Gastrocnemius medialis (tissue), 4 donors: ENCODE measurements at regions not wholly inside any gene's neighbourhood (a gene's known extent, or its start where the extent isn't known, plus 50 kb on each side); places are given as distances from the start of the nearest gene placed in this dataset.

Experiments used
- POLR2A ChIP-seq, 2 donors: fragments of 450-650 bp; IDR thresholded peaks; one replicate each; pipeline ENCODE4 v1.6.1; 2017; ENCODE audit warnings: antibody characterized with exemption in 2 of 2, mild to moderate bottlenecking in 2 of 2, moderate library complexity in 2 of 2
- TF ChIP-seq, protein P1 (sequence below), 5 experiments: fragments of 450-650 bp in 3 of 5; fragments of 200-600 bp in 2 of 5; sonication (generic) in 2 of 5; IDR thresholded peaks in 4 of 5; conservative IDR thresholded peaks in 1 of 5; 1 replicate in 4 of 5; 2 replicates in 1 of 5; pipeline ENCODE4 v1.5.1; 2016 to 2019; ENCODE audit warnings: antibody characterized with exemption in 5 of 5, mild to moderate bottlenecking in 3 of 5, moderate library complexity in 3 of 5

DNA sequence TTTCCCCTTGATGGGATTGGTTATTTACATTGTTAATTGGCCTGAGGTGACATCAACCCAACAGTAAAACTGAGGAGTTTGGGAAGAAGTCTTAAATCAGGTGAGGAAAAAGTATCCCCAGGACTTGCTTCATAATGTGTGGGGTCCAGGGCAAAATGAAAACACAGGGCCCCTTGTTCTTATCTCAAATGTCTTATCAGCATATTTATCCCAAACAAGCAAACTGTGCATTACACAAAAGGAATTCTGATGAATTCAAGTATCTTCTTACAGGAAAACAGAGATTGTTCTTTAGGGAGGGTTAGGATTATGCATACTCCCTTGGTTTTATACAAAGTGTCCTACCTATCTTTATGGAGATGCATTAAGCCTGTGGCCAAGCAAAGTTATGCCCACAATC lies 178.4 kb downstream of the SPTSSA start:
- TF ChIP-seq, protein P1, sequence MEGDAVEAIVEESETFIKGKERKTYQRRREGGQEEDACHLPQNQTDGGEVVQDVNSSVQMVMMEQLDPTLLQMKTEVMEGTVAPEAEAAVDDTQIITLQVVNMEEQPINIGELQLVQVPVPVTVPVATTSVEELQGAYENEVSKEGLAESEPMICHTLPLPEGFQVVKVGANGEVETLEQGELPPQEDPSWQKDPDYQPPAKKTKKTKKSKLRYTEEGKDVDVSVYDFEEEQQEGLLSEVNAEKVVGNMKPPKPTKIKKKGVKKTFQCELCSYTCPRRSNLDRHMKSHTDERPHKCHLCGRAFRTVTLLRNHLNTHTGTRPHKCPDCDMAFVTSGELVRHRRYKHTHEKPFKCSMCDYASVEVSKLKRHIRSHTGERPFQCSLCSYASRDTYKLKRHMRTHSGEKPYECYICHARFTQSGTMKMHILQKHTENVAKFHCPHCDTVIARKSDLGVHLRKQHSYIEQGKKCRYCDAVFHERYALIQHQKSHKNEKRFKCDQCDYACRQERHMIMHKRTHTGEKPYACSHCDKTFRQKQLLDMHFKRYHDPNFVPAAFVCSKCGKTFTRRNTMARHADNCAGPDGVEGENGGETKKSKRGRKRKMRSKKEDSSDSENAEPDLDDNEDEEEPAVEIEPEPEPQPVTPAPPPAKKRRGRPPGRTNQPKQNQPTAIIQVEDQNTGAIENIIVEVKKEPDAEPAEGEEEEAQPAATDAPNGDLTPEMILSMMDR (IDR thresholded peaks at IDR 0.05 in 4 of 5, conservative IDR thresholded peaks at IDR 0.05 in 1 of 5), result no peak
- TF ChIP-seq POLR2A (IDR thresholded peaks at IDR 0.05), result no peak
